Progenitor cell of endocrine pancreas (in vitro differentiated cells): ENCODE measurements at regions not wholly inside any gene's neighbourhood (a gene's known extent, or its start where the extent isn't known, plus 50 kb on each side); places are given as distances from the start of the nearest gene placed in this dataset.

ENCODE experiments used
- DNase-seq: peaks from one replicate; pipeline ENCODE4 v3.0.0; 2021; ENCODE audit warnings: low spot score; ENCODE audit not compliant: unreplicated experiment
- H3K27ac Mint-ChIP-seq: 2 replicates; pipeline ENCODE4 v1.8.0; 2021; ENCODE audit warnings: mild to moderate bottlenecking, moderate library complexity, mixed read lengths
- H3K27me3 Mint-ChIP-seq: 2 replicates; pipeline ENCODE4 v1.8.0; 2021; ENCODE audit warnings: mixed read lengths
- H3K36me3 Mint-ChIP-seq: 2 replicates; pipeline ENCODE4 v1.8.0; 2022; ENCODE audit warnings: mixed read lengths; ENCODE audit not compliant: insufficient read depth
- H3K4me1 Mint-ChIP-seq: 2 replicates; pipeline ENCODE4 v1.8.0; 2021; ENCODE audit warnings: low read depth, mixed read lengths
- H3K4me3 Mint-ChIP-seq: 2 replicates; pipeline ENCODE4 v1.8.0; 2021; ENCODE audit warnings: low read depth, mild to moderate bottlenecking, moderate library complexity, mixed read lengths
- H3K9me3 Mint-ChIP-seq: 2 replicates; pipeline ENCODE4 v1.8.0; 2021; ENCODE audit warnings: low read depth, mixed read lengths
- TF ChIP-seq, protein P1 (sequence below): fragments of 200-600 bp; sonication (generic); IDR thresholded peaks from one replicate; pipeline ENCODE4 v1.5.0; 2021; ENCODE audit warnings: antibody characterized with exemption, mild to moderate bottlenecking; ENCODE audit not compliant: unreplicated experiment

DNA sequence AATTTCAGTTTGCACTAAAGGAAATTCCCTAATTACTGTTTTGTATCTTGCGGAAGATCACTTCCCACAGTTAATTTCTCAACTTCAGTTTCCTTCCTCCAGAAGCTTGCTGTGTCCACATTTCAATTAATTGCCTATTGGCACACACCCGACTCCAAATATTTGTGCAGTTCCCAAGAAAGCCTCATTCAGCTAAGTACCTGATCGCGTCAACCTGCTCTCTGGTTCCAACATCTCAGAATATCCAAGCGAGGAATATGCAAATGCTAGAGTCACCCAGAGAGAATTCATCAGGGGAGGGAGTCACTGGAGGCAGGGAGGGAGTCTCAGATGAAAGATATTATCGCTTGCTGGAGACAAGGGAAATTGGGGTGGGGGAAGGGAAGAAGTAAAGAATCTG, 351.3 kb downstream of the RRAGC start:
- H3K9me3 Mint-ChIP-seq: no peaks in the 10 kb centered on the region
- H3K4me3 Mint-ChIP-seq: no peak overlapping the region
- peaks cover 58% of the 10 kb centered on the region for H3K27me3 Mint-ChIP-seq
- H3K4me1 Mint-ChIP-seq: peaks cover 15% of the 10 kb centered on the region
- H3K27ac Mint-ChIP-seq: no peak overlapping the region
- TF ChIP-seq, protein P1, sequence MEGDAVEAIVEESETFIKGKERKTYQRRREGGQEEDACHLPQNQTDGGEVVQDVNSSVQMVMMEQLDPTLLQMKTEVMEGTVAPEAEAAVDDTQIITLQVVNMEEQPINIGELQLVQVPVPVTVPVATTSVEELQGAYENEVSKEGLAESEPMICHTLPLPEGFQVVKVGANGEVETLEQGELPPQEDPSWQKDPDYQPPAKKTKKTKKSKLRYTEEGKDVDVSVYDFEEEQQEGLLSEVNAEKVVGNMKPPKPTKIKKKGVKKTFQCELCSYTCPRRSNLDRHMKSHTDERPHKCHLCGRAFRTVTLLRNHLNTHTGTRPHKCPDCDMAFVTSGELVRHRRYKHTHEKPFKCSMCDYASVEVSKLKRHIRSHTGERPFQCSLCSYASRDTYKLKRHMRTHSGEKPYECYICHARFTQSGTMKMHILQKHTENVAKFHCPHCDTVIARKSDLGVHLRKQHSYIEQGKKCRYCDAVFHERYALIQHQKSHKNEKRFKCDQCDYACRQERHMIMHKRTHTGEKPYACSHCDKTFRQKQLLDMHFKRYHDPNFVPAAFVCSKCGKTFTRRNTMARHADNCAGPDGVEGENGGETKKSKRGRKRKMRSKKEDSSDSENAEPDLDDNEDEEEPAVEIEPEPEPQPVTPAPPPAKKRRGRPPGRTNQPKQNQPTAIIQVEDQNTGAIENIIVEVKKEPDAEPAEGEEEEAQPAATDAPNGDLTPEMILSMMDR: no peak
- DNase-seq: no peak
- no peaks in the 10 kb centered on the region for H3K36me3 Mint-ChIP-seq

DNA sequence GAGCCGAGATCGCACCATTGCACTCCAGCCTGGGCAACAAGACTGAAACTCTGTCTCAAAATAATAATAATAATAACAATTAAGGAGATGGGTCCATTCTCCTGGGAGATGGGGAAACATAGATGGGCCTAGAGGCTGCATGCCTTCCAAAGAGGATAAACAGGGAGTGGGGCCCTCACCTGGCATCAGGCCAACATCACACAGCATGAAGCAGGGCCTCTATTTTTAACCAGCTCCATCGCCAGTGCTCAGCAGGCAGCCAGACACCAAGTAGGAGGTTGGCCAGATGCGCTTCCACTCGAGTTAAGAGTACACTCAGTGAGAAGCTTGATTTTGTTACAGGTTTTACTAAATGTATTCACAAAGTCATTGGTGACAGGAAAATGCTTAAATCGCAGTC, 352.0 kb downstream of the RRAGC start:
- Mint-ChIP-seq H3K27me3 (peaks cover 64% of the 10 kb centered on the region), H3K4me1 (peaks cover 13% of the 10 kb centered on the region), H3K4me3 (no peak overlapping the region), H3K27ac (no peak overlapping the region), H3K36me3 (no peaks in the 10 kb centered on the region), H3K9me3 (no peaks in the 10 kb centered on the region)
- no peak for DNase-seq
- TF ChIP-seq, protein P1: no peak

DNA sequence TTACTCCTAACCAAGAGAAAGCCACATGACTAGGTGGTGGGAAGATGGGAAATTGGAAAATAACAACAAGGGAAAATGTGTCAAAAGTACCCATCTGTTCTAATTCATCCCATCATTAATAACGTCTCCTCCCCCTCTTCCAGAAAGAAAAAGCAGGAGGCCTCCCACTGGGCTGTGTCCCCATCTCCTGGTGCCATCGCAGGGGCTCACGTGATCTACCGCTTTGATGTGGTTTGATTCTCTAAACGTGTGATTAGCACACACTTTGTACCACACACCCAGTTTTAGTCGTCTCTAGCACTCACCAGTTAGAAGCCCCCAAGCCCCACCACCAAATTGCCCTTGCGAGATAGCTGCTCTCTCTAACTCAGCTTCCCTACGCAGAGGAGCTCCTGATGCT, 353.6 kb downstream of the RRAGC start:
- peaks cover 9% of the 10 kb centered on the region for H3K4me1 Mint-ChIP-seq
- TF ChIP-seq, protein P1: no peak
- no peak for DNase-seq
- peaks cover 67% of the 10 kb centered on the region for H3K27me3 Mint-ChIP-seq
- H3K9me3 Mint-ChIP-seq: no peaks in the 10 kb centered on the region
- H3K4me3 Mint-ChIP-seq: no peak overlapping the region
- H3K36me3 Mint-ChIP-seq: no peaks in the 10 kb centered on the region
- H3K27ac Mint-ChIP-seq: no peak overlapping the region

DNA sequence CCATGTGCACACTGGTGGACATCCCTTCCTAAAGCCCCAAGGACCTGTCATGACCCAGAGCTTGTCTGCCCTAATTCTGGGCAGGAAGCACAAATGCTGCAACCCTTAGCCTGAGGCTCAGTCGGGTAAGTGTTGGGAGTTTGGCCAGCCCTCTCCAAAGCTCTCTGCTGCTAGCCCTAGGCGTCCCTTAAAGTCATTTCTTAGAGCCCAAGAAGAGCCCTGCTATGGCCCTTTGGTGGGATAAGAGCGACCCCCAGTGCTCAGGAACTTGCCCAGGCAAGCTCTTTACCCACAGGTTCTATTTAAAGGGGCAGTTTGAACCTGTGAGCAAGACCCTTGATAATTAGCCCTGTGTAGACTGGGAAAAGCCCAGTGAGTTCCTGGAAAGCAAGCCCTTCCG, 356.8 kb downstream of the RRAGC start:
- H3K36me3 Mint-ChIP-seq: no peaks in the 10 kb centered on the region
- H3K9me3 Mint-ChIP-seq: no peaks in the 10 kb centered on the region
- DNase-seq: no peak
- H3K27ac Mint-ChIP-seq: no peak overlapping the region
- TF ChIP-seq, protein P1: peak; percentile 35
- peaks cover 12% of the 10 kb centered on the region for H3K4me1 Mint-ChIP-seq
- H3K27me3 Mint-ChIP-seq: peaks cover 54% of the 10 kb centered on the region
- no peak overlapping the region for H3K4me3 Mint-ChIP-seq

DNA sequence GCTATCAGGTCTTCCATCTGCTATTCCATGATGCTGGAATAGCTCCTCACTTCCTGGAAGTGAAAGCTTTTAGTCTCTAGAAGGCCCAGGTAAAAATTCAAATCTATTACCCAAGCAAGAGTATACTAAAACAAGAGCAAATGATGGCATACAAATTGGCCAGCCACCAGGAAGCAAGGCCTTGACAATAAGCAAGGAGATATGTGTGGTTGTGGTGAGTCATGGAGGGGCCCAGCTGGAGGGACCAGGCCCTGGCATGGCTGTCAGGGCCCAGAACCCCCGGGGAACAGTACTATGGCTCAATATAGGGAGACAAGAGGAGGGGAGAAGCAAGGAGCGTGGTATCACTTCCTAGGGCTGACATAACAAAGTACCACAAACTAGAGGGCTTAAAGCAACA, 358.7 kb downstream of the RRAGC start:
- Mint-ChIP-seq H3K36me3 (no peaks in the 10 kb centered on the region), H3K27ac (no peak overlapping the region), H3K9me3 (no peaks in the 10 kb centered on the region), H3K4me3 (no peak overlapping the region), H3K4me1 (peaks cover 19% of the 10 kb centered on the region), H3K27me3 (peaks cover 49% of the 10 kb centered on the region)
- DNase-seq: no peak
- TF ChIP-seq, protein P1: no peak
